T-helper 17 cell (primary cell): ENCODE measurements at regions not wholly inside any gene's neighbourhood (a gene's known extent, or its start where the extent isn't known, plus 50 kb on each side); places are given as distances from the start of the nearest gene placed in this dataset.

ENCODE experiments used
- ATAC-seq: fragments of 150-1000 bp; cut with Tn5 transposase; 2 replicates; pipeline ENCODE4 v1.10.0; 2021; ENCODE audit warnings: mild to moderate bottlenecking, moderate library complexity
- DNase-seq, 3 donors: peaks; one replicate each; pipeline versions ENCODE4 v3.0.0 to v3.0.0-alpha.2; 2020 to 2021
- H3K9me3 ChIP-seq: one replicate; pipeline ENCODE4 v1.7.0; 2013; ENCODE audit warnings: low read length, mild to moderate bottlenecking; ENCODE audit not compliant: control insufficient read depth, poor library complexity, severe bottlenecking
- H3K27ac Mint-ChIP-seq: one replicate; pipeline ENCODE4 v1.8.0; 2022; ENCODE audit warnings: mild to moderate bottlenecking, moderate library complexity, mixed read lengths
- H3K27me3 Mint-ChIP-seq: one replicate; pipeline ENCODE4 v1.8.0; 2022; ENCODE audit warnings: mixed read lengths
- H3K36me3 Mint-ChIP-seq: one replicate; pipeline ENCODE4 v1.8.0; 2022; ENCODE audit warnings: low read depth, mixed read lengths
- H3K4me1 Mint-ChIP-seq: one replicate; pipeline ENCODE4 v1.8.0; 2022; ENCODE audit warnings: mild to moderate bottlenecking, mixed read lengths
- H3K4me3 Mint-ChIP-seq: one replicate; pipeline ENCODE4 v1.8.0; 2022; ENCODE audit warnings: mild to moderate bottlenecking, moderate library complexity, mixed read lengths

DNA sequence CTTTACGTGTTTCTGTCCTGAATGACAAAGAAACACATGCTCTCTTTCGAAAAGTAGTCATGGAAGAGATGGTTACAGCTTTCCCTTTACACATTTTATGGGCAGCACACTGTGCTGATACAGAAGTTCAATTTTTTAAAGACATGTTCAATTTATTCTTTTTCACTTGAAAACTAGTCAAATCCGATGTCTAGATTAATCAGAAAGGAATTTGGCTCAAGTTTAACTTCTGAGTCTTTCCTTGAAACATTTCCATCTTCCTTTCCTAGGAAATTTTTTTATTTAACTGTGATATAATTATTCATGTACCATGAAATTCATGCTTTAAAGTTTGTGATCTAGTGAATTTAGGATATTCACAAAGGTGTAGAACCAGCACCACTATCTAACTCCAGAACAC, 360.1 kb downstream of the TNS3 start:
- Mint-ChIP-seq H3K36me3 (no peaks in the 10 kb centered on the region), H3K4me1 (no peaks in the 10 kb centered on the region), H3K27ac (no peak overlapping the region), H3K4me3 (no peak overlapping the region), H3K27me3 (peaks cover 7% of the 10 kb centered on the region)
- ATAC-seq (no peak), DNase-seq (no peak)
- no peaks in the 10 kb centered on the region for H3K9me3 ChIP-seq

DNA sequence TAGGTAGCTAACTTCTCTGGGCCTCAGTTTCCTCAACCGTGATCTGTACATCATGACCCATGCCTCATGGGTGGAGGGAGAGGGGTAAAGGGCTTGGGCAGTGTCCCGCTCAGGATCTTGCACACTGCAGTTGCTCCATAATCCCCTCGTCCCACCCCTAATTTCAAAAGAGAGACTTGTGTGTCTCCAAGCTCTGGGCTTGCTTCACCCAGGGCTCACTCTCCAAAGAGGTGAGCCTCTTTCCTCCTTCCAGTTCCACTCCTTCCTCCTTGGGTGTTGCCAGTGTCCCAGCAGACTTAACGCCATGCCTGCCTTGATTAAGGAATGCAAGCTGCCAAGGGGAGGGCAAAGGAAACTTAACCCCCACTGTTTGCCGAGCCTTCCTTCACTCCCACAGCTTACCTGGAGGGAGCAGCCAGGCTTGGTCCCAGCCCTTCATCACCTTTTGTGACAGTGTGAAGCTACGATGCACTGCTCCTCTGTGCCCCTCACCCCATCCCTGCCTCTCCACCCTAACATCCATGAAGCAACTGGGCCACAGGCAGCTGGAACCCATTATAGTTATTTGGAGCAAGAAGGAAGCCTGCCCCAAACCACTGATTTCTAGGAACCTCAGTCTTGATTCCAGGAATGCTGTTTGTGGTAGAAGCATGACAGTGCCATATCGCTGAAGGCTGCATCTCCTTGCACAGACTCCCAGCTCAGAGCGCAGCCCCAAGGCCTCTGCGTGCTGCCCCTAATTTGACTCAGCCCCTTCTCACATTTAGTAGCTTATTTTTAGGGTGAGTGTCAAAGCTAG, 363.3 kb downstream of the TNS3 start:
- no peaks in the 10 kb centered on the region for H3K9me3 ChIP-seq
- DNase-seq (no peak), ATAC-seq (no peak)
- H3K36me3 Mint-ChIP-seq = no peaks in the 10 kb centered on the region
- H3K4me1 Mint-ChIP-seq = no peaks in the 10 kb centered on the region
- peaks cover 12% of the 10 kb centered on the region for H3K27me3 Mint-ChIP-seq
- no peak overlapping the region for H3K27ac Mint-ChIP-seq
- H3K4me3 Mint-ChIP-seq = no peak overlapping the region

DNA sequence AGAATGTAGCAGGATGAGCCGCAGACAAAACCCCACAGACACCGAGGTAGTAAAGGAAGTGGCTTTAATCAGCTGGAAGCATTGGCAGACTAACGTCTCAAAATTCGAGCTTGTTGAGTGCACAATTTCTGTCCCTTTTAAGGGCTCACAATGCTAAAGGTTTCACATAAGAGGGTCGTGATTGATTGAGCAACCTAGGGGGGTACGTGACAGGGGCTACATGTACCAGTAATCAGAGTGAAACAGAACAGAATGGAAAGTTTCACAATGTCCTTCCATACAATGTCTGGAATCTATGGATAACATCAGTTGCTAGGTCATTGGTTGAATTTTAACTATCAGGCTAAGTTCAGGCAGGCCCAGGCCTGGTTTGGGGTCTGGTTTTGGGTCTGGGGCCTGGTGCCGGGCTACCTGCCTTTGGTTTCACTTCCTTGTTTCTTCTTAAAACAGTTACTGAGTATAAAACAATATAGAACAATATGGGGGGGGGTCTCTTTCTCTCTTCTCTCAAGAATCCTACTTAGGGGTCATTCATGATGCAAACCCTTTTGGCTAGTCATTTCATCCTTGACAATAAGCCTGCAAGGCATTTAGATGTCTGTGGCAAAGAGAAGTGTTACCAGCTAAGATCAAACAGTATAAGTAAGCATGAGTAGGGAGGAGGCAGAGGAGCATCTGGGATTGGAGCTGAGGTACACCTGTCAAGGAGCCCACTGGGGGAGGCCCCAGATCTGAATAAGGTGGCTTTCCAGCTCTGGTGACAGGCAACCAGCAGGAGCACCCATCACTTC, 364.1 kb downstream of the TNS3 start:
- DNase-seq = no peak
- no peak overlapping the region for H3K27ac Mint-ChIP-seq
- ATAC-seq = no peak
- no peaks in the 10 kb centered on the region for H3K36me3 Mint-ChIP-seq
- no peaks in the 10 kb centered on the region for H3K9me3 ChIP-seq
- peaks cover 16% of the 10 kb centered on the region for H3K27me3 Mint-ChIP-seq
- no peaks in the 10 kb centered on the region for H3K4me1 Mint-ChIP-seq
- H3K4me3 Mint-ChIP-seq = no peak overlapping the region

DNA sequence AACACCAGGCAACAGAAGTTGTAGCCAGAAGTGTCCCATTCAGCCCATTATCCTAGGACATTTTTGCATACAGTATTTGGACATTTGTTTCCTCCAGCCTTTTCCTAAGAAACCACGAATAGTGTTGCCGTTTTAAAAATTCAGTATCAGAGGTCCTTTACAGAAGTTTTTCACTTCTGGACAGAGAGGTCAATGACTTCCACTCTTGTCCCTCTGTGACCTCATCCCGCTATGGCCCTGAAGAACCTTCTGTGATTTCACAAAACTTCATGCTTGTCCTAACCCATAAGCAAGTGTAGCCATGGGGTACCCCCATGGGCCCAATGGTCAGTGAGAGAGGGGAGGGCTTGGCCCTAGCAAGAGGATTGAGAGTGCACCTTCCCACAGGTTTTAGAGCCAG, 364.8 kb downstream of the TNS3 start:
- Mint-ChIP-seq H3K4me3 (no peak overlapping the region), H3K36me3 (no peaks in the 10 kb centered on the region), H3K27me3 (peaks cover 16% of the 10 kb centered on the region), H3K4me1 (no peaks in the 10 kb centered on the region), H3K27ac (no peak overlapping the region)
- H3K9me3 ChIP-seq = no peaks in the 10 kb centered on the region
- ATAC-seq = no peak
- no peak for DNase-seq

DNA sequence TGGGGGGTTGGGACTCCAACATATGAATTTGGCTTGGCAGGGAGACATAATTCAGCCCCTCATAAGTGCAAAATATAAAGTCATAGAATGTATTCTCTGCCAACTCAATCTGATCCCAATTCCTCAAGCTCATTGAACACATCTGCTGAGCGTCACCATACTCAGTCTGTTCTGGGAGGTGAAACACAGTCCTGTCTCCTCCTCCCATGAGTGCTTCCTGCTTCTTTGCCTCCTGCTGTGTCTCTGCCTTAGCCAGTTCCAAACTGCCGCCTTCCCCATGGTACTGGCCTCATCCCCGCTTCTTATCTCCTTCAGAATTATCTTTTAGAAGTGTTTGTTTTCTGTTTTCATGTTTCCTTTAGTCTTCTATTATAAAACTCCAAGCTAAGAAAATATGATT, 365.5 kb downstream of the TNS3 start:
- Mint-ChIP-seq H3K4me1 (no peaks in the 10 kb centered on the region), H3K27ac (no peak overlapping the region), H3K4me3 (no peak overlapping the region), H3K27me3 (peaks cover 16% of the 10 kb centered on the region), H3K36me3 (no peaks in the 10 kb centered on the region)
- DNase-seq (no peak), ATAC-seq (no peak)
- no peaks in the 10 kb centered on the region for H3K9me3 ChIP-seq

DNA sequence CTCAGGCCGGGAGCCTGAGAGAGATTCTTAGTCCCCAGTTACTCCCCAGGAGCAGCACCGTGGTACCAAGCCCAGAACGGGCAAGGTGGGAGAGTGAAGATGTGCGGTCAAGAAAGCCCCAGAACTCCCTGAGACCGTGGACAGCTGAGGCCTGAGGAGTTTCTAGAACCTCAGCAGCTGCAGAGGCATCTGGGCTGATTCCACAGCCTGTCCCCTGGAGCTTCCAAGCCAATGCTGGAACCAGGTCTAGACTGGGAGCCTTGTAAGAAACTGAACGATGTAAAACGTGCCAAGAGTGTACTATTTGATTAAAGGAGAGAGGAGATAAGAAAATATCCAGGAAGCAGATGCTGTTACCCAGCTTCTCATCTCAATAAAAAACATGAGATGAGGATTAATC, 366.3 kb downstream of the TNS3 start:
- no peaks in the 10 kb centered on the region for H3K9me3 ChIP-seq
- H3K4me1 Mint-ChIP-seq = no peaks in the 10 kb centered on the region
- no peak overlapping the region for H3K27ac Mint-ChIP-seq
- DNase-seq = no peak
- ATAC-seq = no peak
- no peaks in the 10 kb centered on the region for H3K36me3 Mint-ChIP-seq
- no peak overlapping the region for H3K4me3 Mint-ChIP-seq
- H3K27me3 Mint-ChIP-seq = peaks cover 16% of the 10 kb centered on the region

DNA sequence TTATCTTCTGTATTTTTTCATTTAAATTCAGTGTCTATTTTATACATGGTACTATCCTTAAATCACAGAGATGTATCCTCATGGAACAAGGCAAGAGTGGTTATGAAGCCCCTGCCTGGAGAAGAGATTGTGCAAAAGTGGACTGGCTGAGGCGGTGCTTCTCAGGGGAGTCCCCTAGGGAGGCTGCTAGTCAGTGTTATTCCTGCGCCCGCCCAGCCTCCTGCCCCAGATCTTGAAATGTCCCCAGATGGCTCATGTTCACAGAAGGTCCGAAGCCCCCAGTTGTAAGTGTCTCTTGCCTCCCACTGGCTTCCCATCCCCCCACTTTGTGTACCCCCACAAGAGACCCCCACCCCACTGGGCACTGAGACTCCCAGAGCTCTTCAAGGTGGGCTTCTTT, 366.9 kb downstream of the TNS3 start:
- H3K4me3 Mint-ChIP-seq = no peak overlapping the region

DNA sequence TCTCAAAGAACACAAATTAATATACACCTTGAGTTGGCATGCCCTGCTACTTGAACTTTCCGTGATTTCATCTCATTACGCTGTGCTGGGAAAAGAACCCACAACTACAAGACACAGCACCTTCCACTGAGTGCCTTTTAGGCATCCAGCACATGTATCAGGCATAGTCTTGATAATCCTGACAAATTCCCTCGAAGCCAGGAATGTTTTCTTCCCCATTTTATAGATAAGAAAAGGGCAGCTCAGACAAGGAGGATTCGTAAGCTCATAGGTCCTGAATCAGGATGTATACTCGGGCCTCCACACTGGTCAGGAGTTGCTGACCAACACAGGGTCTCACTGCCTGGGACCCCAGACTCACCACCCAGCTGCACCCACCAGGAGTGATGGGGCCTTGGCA, 368.6 kb downstream of the TNS3 start:
- H3K4me3 Mint-ChIP-seq = no peak overlapping the region
- H3K27ac Mint-ChIP-seq = no peak overlapping the region
- no peaks in the 10 kb centered on the region for H3K9me3 ChIP-seq
- peaks cover 9% of the 10 kb centered on the region for H3K27me3 Mint-ChIP-seq
- H3K4me1 Mint-ChIP-seq = no peaks in the 10 kb centered on the region
- H3K36me3 Mint-ChIP-seq = no peaks in the 10 kb centered on the region
- DNase-seq = no peak
- no peak for ATAC-seq

More for the DNA sequence above, 366.9 kb downstream of the TNS3 start:
- no peaks in the 10 kb centered on the region for H3K36me3 Mint-ChIP-seq
- no peaks in the 10 kb centered on the region for H3K4me1 Mint-ChIP-seq
- no peaks in the 10 kb centered on the region for H3K9me3 ChIP-seq
- no peak overlapping the region for H3K27ac Mint-ChIP-seq
- peaks cover 16% of the 10 kb centered on the region for H3K27me3 Mint-ChIP-seq
- DNase-seq (no peak), ATAC-seq (no peak)

DNA sequence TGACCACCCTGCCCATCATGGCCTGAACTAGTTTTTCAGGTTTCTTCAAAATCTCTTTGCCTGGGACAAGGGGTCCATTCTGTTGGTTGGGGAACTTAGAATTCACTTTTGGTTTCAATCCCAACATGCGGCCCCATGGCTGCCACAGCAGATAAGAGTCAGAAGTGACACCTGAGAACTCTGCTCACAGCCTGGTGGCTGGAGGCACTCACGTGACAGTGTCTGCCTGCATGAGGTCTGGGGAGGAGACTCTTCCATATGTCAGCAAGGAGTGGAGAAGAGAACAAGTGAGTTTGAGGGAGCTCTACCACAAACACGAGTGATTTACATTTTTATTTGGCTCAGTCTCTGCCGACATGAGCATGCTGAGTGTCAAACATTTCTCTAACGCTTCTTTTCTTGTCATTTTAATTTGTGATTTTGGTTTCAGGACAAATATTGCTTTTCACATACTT, 370.4 kb downstream of the TNS3 start:
- H3K27me3 Mint-ChIP-seq = peaks cover 9% of the 10 kb centered on the region
- H3K4me1 Mint-ChIP-seq = no peaks in the 10 kb centered on the region
- H3K4me3 Mint-ChIP-seq = no peak overlapping the region
- H3K36me3 Mint-ChIP-seq = no peaks in the 10 kb centered on the region
- H3K9me3 ChIP-seq = no peaks in the 10 kb centered on the region
- no peak for ATAC-seq
- DNase-seq = no peak
- no peak overlapping the region for H3K27ac Mint-ChIP-seq

DNA sequence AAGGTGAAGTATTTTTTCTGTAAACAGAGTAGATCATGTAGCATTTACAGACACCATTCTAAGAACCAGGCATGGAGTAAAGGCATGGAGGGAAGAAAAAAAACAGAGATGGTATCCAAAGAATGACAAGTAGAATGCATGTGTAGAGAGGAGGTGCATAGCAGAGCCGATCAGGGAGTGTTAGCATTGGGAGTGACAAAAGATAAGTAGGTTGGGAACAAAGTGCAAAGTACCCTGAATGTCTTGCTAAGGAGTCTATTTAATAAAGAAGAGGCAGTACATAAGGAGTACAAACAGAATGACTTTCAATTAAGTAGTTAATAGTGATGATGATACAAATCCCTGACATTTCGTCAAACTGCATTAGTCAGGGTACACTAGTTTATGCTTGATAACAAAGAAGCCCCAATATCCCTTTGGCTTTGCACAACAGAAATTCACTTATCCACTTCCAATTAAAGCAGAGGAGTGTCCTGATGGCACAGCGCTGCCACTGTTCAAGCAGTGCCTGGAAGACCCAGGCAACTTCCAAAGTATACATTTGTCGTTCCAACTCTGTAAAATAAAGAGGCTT, 371.5 kb downstream of the TNS3 start:
- Mint-ChIP-seq H3K4me3 (no peak overlapping the region), H3K27me3 (peaks cover 5% of the 10 kb centered on the region), H3K27ac (no peak overlapping the region), H3K36me3 (no peaks in the 10 kb centered on the region), H3K4me1 (no peaks in the 10 kb centered on the region)
- DNase-seq (no peak), ATAC-seq (no peak)
- no peaks in the 10 kb centered on the region for H3K9me3 ChIP-seq

DNA sequence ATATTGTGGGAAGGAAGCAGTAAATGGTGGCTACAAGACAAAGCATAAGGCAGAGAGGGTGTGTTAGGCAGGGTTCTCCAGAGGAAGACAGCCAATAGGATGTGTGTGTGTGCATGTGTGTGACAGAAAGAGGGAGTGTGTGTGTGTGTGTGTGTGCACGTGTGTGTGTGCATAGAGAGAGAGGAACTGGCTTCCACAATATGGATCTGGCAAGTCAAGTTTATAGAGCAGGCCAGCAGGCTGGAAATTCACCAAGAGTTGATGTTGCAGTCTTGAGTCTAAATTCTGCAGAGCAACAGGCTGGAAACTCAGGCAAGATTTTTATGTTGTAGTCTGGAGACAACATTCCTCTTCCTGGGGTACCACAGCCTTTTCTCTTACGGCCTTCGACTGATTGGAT, 374.0 kb downstream of the TNS3 start:
- Mint-ChIP-seq H3K4me1 (no peaks in the 10 kb centered on the region), H3K4me3 (no peak overlapping the region), H3K27ac (no peak overlapping the region), H3K27me3 (no peaks in the 10 kb centered on the region), H3K36me3 (no peaks in the 10 kb centered on the region)
- ATAC-seq = no peak
- no peaks in the 10 kb centered on the region for H3K9me3 ChIP-seq
- no peak for DNase-seq

DNA sequence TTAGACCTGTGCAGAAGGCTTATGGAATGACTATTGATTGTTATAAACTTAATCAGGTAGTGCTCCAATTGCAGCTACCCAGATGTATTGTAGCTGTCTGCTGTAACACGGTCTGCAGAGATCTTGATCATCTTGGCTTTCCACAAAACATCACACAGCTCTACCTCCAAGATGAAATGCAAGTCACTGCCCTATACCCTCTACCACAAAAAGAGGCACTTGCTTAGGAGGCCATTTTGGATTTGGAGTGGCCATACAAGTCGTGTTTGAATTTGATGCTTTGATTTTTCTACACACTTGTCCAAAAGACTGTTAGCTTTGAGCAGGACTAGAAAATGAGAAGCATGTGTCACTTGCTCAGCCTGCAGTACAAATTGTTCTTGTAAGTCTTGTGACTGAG, 377.2 kb downstream of the TNS3 start:
- no peak for ATAC-seq
- no peaks in the 10 kb centered on the region for H3K36me3 Mint-ChIP-seq
- H3K27ac Mint-ChIP-seq = no peak overlapping the region
- H3K9me3 ChIP-seq = no peaks in the 10 kb centered on the region
- no peak overlapping the region for H3K4me3 Mint-ChIP-seq
- DNase-seq = no peak
- H3K4me1 Mint-ChIP-seq = no peaks in the 10 kb centered on the region
- H3K27me3 Mint-ChIP-seq = no peaks in the 10 kb centered on the region

DNA sequence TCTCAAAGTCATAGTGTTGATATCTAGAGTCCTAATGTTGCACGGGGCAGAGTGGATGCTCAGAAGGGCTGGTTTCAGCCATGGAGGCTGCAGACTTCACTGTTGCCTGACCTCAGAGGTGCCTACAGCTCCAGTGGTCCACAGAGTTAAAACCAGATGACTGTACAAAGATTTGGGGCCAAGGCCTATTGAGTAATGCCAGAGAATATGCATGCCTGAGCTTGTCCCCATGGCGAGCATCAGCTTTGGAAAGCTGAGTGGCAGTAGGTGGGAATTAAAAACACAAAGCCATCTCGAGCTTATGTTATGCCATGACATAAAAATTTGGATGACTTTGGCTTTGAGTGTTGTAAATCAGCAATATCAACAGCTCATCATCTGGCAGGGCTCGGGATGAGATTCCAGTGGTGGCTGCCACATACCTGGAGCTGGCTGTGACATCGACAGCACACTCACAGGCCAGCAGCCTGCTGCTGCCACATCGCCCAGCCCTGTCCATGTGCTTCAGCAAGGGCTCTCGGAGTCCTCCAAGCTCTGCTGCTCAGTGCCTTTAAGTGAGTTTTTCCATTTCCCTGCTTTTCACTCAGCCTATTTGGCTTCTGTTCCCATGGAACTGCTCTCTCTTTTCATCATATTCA, 379.6 kb downstream of the TNS3 start:
- Mint-ChIP-seq H3K27me3 (no peaks in the 10 kb centered on the region), H3K36me3 (no peaks in the 10 kb centered on the region), H3K27ac (no peak overlapping the region), H3K4me1 (no peaks in the 10 kb centered on the region), H3K4me3 (no peak overlapping the region)
- DNase-seq (no peak), ATAC-seq (no peak)
- no peaks in the 10 kb centered on the region for H3K9me3 ChIP-seq
